Glomerular visceral epithelial cell (primary cell): ENCODE measurements at regions not wholly inside any gene's neighbourhood (a gene's known extent, or its start where the extent isn't known, plus 50 kb on each side); places are given as distances from the start of the nearest gene placed in this dataset.
"Not testable (repeated sequence)": the region's sequence is repeated elsewhere in the genome, so short reads cannot be mapped to it uniquely, and the experiment has no call there.

Source experiments
- DNase-seq: peaks from one replicate; pipeline ENCODE4 v3.0.0-alpha.2; 2016; ENCODE audit errors: extremely low spot score

- not testable (repeated sequence) for DNase-seq
Measured at GRCh38 chr22:25456300-25457043, 108.0 kb upstream of the GRK3 start.

DNA sequence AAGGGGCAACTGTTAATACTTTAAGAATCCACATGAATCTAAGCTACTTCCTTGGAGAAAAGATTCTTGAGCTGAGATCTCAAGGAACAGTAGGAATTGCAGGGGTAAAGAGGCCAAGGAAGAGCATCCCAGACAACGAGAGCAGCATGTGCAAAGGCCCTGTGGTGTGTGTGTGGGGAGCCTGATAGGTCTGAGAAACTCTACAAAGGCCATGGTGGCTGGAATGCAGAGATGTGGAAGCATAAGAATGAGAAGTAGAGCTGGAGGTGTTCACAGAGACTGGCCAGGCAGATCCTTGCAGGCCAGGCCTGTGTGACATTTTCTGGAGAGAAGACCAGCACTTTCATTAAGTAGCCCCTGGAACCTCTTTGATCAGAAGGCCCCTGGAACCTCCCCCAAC is 105.8 kb upstream of the GRK3 start:
- DNase-seq: not testable (repeated sequence)

- not testable (repeated sequence) for DNase-seq
Measured at GRCh38 chr22:25460682-25461081, 103.8 kb upstream of the GRK3 start.

DNA sequence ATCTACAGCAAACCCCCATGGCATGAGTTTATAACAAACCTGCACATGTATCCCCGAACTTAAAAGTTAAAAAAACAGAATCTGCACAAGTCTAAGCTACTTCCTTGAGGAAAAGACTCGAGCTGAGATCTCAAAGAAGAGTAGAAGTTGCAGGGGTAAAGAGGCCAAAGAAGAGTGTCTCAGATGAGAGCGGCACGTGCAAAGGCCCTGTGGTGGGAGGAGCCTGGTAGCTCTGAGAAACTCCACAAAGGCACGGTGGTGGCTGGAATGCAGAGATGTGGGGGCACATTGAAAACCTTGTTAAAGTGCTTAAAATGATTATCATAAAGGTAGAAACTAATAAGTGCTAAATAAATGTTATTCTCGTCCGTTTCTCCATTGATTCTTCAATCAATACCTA is 103.2 kb upstream of the GRK3 start:
- no peak for DNase-seq

DNA sequence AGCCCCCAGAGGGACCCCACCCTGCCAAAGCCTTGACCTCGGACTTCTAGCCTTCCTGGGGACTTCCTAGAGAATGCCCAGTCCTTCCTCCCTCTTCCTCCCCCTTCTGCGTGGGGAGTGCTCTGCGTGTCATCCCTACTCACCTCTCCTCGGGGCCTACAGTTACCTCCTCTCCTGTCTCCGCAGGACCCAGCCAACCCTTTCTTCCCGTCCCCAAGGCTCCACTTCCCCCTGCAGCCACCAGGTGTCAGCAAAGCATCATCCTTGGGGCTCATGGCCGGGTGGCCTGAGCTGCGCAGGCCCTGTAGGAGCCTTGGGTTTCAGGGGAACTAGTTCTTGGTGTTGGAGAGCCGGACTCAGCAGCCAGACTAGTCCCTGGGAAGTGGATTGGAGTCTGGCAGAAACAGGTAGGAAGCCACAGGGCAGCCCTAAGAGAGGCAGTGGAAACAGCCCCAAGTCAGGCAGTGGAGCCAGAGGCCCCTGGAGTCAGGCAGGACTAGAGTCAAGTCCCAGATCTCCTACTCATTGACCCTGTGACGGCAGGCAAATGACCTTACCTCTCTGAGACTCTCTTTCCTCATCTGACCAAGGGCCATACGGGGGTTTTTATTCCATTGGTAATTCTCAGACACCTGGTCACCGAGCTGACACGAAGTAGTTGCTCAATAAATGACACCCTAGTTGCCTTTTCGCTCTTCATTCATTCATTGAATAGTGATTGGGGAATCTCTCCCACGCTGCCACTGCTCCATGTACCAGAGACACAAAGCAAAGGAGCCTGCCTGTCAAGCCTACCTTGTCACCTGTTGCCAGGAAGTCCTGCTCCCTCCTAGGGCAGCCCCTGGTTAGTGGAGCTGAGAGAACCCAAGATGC is 101.8 kb upstream of the GRK3 start:
- peak; percentile 65 for DNase-seq

- DNase-seq: not testable (repeated sequence)
Measured at GRCh38 chr22:25463347-25463628, 101.2 kb upstream of the GRK3 start.

DNA sequence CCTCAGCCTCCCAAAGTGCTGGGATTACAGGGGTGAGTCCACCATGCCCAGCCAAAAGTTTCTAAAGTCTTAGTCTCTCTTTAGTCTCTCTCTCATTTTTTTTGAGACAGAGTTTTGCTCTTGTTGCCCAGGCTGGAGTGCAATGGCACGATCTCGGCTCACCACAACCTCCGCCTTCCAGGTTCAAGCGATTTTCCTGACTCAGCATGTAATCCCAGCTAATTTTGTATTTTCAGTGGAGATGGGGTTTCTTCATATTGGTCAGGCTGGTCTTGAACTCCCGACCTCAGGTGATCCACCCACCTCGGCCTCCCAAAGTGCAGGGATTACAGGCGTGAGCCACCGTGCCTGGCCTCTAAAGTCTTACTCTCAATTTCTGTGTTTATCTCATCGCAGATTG is 100.1 kb upstream of the GRK3 start:
- not testable (repeated sequence) for DNase-seq

DNA sequence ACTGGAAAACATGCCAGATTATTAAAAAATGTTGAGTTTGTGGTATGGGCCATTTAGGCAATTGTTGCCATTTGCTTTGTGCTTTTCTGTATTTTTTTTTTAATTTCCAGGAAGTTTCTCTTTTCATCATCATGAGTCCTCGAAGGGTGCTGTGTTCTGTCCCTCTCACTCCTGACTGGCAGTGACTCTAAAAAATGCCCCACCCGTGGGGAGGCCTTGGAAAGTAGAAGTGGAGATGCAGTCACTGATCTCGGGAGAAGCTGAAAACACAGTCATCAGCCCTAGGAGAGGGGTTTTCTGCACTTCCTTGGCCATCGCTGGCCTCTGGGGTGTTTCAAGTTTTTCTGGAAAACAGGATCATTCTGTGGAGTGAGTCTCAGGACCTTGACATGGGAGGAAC is 98.5 kb upstream of the GRK3 start:
- DNase-seq: no peak

- DNase-seq: no peak
Measured at GRCh38 chr22:25472382-25472781, 92.1 kb upstream of the GRK3 start.

DNA sequence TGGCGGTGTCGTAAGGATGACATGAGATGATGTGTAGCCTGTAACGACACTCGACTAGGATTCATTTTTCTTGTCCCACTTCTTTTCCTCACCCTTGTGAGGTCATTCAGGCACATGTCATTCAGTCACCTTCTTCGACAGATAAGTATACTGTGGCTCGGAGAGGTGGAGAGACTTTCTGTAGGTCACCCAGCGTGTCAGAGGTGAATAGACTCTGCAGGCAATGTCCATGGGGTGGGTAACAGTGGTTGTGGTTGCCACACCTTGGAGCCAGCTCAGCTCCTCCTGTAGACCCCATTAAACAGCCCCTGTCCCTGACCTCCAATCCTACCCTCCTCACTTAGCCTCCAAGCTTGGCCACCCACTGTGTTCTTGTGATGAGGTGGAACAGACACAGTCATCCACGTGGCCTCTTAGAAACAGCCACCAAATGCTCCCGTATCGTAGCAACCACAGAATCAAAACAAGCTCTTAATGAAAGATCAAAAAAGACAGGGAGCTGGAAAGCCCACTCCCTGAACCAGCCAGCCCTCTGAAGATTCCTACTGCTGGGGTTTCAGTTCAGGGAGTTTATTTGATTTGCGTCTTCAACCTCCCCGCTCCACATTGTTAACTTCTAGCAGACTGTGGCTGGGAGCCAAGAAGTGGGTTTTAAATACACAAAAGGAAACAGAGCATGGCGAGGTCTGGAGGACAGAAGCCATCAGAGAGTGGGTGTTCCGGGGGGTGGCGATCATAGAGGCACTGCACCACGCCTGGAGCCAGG is 89.0 kb upstream of the GRK3 start:
- DNase-seq: peak; percentile 74

DNA sequence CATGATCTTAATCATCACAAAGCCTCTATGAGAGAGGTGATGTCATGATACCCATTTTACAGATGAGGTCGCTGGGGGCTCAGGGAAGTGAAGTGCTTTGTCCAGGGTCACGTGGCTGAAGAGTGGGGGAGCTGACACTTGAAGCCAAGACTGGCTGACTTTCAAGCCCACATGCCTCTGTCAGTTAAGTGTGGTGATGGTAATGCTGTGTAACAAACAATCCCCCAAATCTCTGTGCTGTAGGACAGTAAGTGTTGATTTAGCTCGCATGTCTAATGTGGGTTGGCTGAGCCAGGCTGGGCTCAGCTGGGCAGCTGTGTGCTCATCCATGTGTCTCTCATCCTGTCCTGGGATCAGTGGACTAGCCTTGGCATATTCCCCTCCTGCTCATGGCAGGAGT is 87.1 kb upstream of the GRK3 start:
- no peak for DNase-seq

- DNase-seq: no peak
Measured at GRCh38 chr22:25478111-25478510, 86.4 kb upstream of the GRK3 start.

DNA sequence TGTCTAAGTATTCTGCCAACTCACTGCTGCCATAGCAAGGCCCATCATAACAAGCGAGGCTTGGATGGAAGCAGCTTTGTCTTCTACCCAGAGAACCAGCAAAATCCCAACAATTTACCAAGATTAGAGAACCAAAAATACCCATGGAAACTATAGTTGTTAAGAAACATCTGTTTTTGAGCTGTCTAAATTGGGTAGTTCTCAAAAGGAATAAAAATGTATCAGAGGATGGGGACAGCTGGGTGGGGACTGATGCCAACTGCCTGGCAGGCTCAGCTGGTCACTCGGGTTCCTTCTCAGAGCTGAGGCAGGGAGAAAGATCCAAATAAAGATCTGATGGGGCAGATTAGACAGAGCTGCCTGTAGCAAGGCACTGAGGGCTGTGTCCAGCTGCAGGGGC is 85.9 kb upstream of the GRK3 start:
- no peak for DNase-seq

DNA sequence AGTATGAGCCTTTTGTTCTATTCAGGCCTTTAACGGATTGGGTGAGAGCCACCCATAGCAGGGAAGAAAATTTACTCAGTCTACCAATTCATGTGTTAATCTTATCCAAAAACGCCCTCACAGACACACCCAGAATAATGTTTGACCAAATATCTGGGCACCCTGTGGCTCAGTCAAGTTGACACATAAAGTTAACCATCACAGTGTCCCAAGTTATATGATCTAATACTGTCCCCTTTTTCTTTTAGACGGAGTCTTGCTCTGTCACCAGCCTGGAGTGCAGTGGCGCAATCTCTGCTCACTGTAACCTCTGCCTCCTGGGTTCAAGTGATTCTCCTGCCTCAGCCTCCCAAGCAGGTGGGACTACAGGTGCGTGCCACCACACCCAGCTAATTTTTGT is 83.6 kb upstream of the GRK3 start:
- not testable (repeated sequence) for DNase-seq

- DNase-seq: no peak
Measured at GRCh38 chr22:25482091-25482760, 82.2 kb upstream of the GRK3 start.

GRCh38 chr22:25482868-25483639 is 81.4 kb upstream of the GRK3 start:
- no peak for DNase-seq

DNA sequence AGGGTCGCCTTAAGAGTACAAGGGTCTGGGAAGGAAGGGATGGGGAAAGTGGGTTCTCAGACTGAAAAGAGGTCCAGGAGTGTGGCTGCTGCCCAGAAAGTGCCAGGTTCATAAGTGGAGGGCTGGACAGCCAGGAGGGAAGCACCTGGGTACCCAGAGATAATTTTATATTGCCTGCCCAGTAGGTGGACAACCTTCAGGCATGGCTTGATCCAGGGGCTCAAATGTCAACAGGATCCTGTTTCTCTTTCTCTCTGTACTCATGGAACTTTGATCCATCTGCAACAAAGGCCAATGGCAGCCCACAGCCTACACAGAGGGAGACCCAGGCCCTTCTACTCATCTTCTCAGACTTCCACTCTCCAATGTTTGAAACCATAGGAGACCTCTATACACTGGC is 80.5 kb upstream of the GRK3 start:
- no peak for DNase-seq

DNA sequence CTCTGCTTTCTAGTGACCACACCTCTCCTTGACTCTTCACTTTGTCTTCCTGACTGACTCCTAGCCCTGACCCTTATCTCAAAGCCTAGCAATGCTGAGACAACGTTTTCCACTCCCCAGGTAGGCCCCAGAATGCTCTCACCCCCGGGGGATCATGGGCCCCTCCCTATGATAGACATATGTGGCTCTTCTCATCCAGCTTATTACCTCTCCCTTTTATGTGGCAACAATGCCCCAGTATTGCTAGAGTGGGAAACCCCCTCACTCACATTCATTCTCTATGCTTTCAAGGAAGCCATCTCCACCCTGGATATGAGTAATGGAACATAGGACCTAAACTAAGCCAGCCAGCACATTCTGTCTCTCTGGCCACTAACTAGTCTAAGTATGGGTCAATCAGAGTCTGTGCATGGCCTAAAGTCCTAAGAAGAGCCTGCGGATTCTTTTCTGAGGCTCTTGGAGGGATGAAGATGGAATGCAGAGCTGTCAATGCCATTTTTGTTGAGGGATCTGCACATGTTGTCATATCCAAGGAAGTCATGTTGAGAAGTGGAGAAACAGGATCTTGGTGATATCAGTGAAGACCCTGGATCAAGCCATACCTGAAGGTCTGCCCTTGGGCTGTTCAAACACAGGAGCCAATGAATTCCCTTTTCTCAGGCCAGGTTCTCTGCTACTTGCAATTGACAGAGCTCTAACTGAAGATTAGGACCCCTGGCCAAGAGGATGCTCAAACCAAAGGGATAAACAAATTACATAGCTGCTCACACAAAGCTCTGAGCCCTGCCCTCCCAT is 79.8 kb upstream of the GRK3 start:
- DNase-seq: no peak

- peak; percentile 12 for DNase-seq
Measured at GRCh38 chr22:25485626-25486545, 78.6 kb upstream of the GRK3 start.
